Suprapubic skin (tissue), 3 donors: ENCODE measurements at regions not wholly inside any gene's neighbourhood (a gene's known extent, or its start where the extent isn't known, plus 50 kb on each side); places are given as distances from the start of the nearest gene placed in this dataset.

Experiments
- CTCF ChIP-seq, 2 donors: fragments of 200-600 bp in 1 of 2; fragments of 450-650 bp in 1 of 2; sonication (generic) in 1 of 2; IDR thresholded peaks; one replicate each; pipeline ENCODE4 v1.5.1; 2016 to 2019; ENCODE audit warnings: antibody characterized with exemption in 2 of 2, mild to moderate bottlenecking in 1 of 2, moderate library complexity in 1 of 2
- POLR2AphosphoS5 ChIP-seq, 3 donors: sonication (generic); formaldehyde crosslinking; IDR thresholded peaks; one replicate each; pipeline ENCODE4 v1.6.1; 2017; ENCODE audit warnings: antibody characterized with exemption in 3 of 3

- TF ChIP-seq CTCF (IDR thresholded peaks at IDR 0.05) = no peak
- no peak for TF ChIP-seq POLR2AphosphoS5 (IDR thresholded peaks at IDR 0.05)
These were observed 109.4 kb upstream of the SMAD3 start for GRCh38 chr15:66955871-66956585.
